Activated naive CD4-positive, alpha-beta T cell treated with anti-CD3 and anti-CD28 coated beads, Interleukin-2, amount 10 ng/mL, durations not matched to agents 7 days and 5 days (primary cell): ENCODE measurements at regions not wholly inside any gene's neighbourhood (a gene's known extent, or its start where the extent isn't known, plus 50 kb on each side); places are given as distances from the start of the nearest gene placed in this dataset.

Source experiments
- CTCF ChIA-PET: fragments of 350-600 bp; sonication (Branson Sonifier 250); formaldehyde crosslinking; loops from one replicate; lab custom pipeline; 2021; ENCODE audit warnings: antibody characterized with exemption; lab: Charles Lee
- DNase-seq: peaks from one replicate; pipeline ENCODE4 v3.0.0-alpha.2; 2020
- H3K27ac Mint-ChIP-seq: one replicate; pipeline ENCODE4 v1.8.0; 2021; ENCODE audit warnings: mild to moderate bottlenecking, moderate library complexity, mixed read lengths
- H3K27me3 Mint-ChIP-seq: one replicate; pipeline ENCODE4 v1.8.0; 2021; ENCODE audit warnings: mild to moderate bottlenecking, mixed read lengths
- H3K36me3 Mint-ChIP-seq: one replicate; pipeline ENCODE4 v1.8.0; 2021; ENCODE audit warnings: mixed read lengths
- H3K4me1 Mint-ChIP-seq: one replicate; pipeline ENCODE4 v1.8.0; 2021; ENCODE audit warnings: mixed read lengths
- H3K4me3 Mint-ChIP-seq: one replicate; pipeline ENCODE4 v1.8.0; 2021; ENCODE audit warnings: mild to moderate bottlenecking, moderate library complexity, mixed read lengths
- H3K9me3 Mint-ChIP-seq: one replicate; pipeline ENCODE4 v1.8.0; 2021; ENCODE audit warnings: mixed read lengths

GRCh38 chr22:27514601-27515523, 286.7 kb downstream of the MN1 start:
- Mint-ChIP-seq H3K27me3 (no peaks in the 10 kb centered on the region), H3K36me3 (no peaks in the 10 kb centered on the region), H3K9me3 (no peaks in the 10 kb centered on the region), H3K4me3 (no peak overlapping the region), H3K4me1 (no peaks in the 10 kb centered on the region), H3K27ac (no peak overlapping the region)
- CTCF ChIA-PET = no interaction called here
- DNase-seq = no peak

GRCh38 chr22:27517361-27518155, 284.0 kb downstream of the MN1 start:
- DNase-seq = no peak
- Mint-ChIP-seq H3K9me3 (no peaks in the 10 kb centered on the region), H3K36me3 (no peaks in the 10 kb centered on the region), H3K27ac (no peak overlapping the region), H3K4me1 (no peaks in the 10 kb centered on the region), H3K4me3 (no peak overlapping the region), H3K27me3 (no peaks in the 10 kb centered on the region)
- CTCF ChIA-PET = no interaction called here

- no peaks in the 10 kb centered on the region for H3K9me3 Mint-ChIP-seq
- no peaks in the 10 kb centered on the region for H3K4me1 Mint-ChIP-seq
- CTCF ChIA-PET = no interaction called here
- no peaks in the 10 kb centered on the region for H3K27me3 Mint-ChIP-seq
- DNase-seq = no peak
- no peak overlapping the region for H3K27ac Mint-ChIP-seq
- H3K4me3 Mint-ChIP-seq = no peak overlapping the region
- no peaks in the 10 kb centered on the region for H3K36me3 Mint-ChIP-seq
These were observed 282.8 kb downstream of the MN1 start for GRCh38 chr22:27518531-27519340.

- H3K27me3 Mint-ChIP-seq = no peaks in the 10 kb centered on the region
These were observed 277.8 kb downstream of the MN1 start for GRCh38 chr22:27523711-27524110.

GRCh38 chr22:27525711-27526110, 275.8 kb downstream of the MN1 start:
- DNase-seq = no peak
- Mint-ChIP-seq H3K9me3 (no peaks in the 10 kb centered on the region), H3K4me1 (no peaks in the 10 kb centered on the region), H3K27me3 (no peaks in the 10 kb centered on the region), H3K36me3 (no peaks in the 10 kb centered on the region), H3K27ac (no peak overlapping the region), H3K4me3 (no peak overlapping the region)
- CTCF ChIA-PET = no interaction called here

More at GRCh38 chr22:27523711-27524110, 277.8 kb downstream of the MN1 start:
- CTCF ChIA-PET = no interaction called here
- Mint-ChIP-seq H3K27ac (no peak overlapping the region), H3K4me3 (no peak overlapping the region), H3K4me1 (no peaks in the 10 kb centered on the region), H3K36me3 (no peaks in the 10 kb centered on the region), H3K9me3 (no peaks in the 10 kb centered on the region)
- DNase-seq = no peak

GRCh38 chr22:27526901-27527300, 274.7 kb downstream of the MN1 start:
- no peaks in the 10 kb centered on the region for H3K9me3 Mint-ChIP-seq
- no peak for DNase-seq
- no peaks in the 10 kb centered on the region for H3K4me1 Mint-ChIP-seq
- no peak overlapping the region for H3K4me3 Mint-ChIP-seq
- H3K36me3 Mint-ChIP-seq = no peaks in the 10 kb centered on the region
- H3K27me3 Mint-ChIP-seq = no peaks in the 10 kb centered on the region
- CTCF ChIA-PET = no interaction called here
- no peak overlapping the region for H3K27ac Mint-ChIP-seq

- DNase-seq = no peak
- Mint-ChIP-seq H3K27me3 (no peaks in the 10 kb centered on the region), H3K9me3 (no peaks in the 10 kb centered on the region)
These were observed 269.6 kb downstream of the MN1 start for GRCh38 chr22:27531782-27532530.

GRCh38 chr22:27533105-27533745, 268.3 kb downstream of the MN1 start:
- no peak overlapping the region for H3K4me3 Mint-ChIP-seq
- H3K4me1 Mint-ChIP-seq = no peaks in the 10 kb centered on the region
- no peaks in the 10 kb centered on the region for H3K9me3 Mint-ChIP-seq
- H3K27ac Mint-ChIP-seq = no peak overlapping the region
- DNase-seq = no peak
- H3K36me3 Mint-ChIP-seq = no peaks in the 10 kb centered on the region
- CTCF ChIA-PET = no interaction called here
- no peaks in the 10 kb centered on the region for H3K27me3 Mint-ChIP-seq

More at GRCh38 chr22:27531782-27532530, 269.6 kb downstream of the MN1 start:
- no peak overlapping the region for H3K27ac Mint-ChIP-seq
- CTCF ChIA-PET = no interaction called here
- no peak overlapping the region for H3K4me3 Mint-ChIP-seq
- H3K4me1 Mint-ChIP-seq = no peaks in the 10 kb centered on the region
- H3K36me3 Mint-ChIP-seq = no peaks in the 10 kb centered on the region

- H3K27ac Mint-ChIP-seq = no peak overlapping the region
- no peaks in the 10 kb centered on the region for H3K9me3 Mint-ChIP-seq
- no peaks in the 10 kb centered on the region for H3K27me3 Mint-ChIP-seq
- no peak overlapping the region for H3K4me3 Mint-ChIP-seq
- CTCF ChIA-PET = no interaction called here
- H3K4me1 Mint-ChIP-seq = no peaks in the 10 kb centered on the region
- H3K36me3 Mint-ChIP-seq = no peaks in the 10 kb centered on the region
- no peak for DNase-seq
These were observed 266.8 kb downstream of the MN1 start for GRCh38 chr22:27534720-27535125.

GRCh38 chr22:27535452-27535851, 266.1 kb downstream of the MN1 start:
- no peak for DNase-seq
- CTCF ChIA-PET = no interaction called here
- H3K4me3 Mint-ChIP-seq = no peak overlapping the region
- no peaks in the 10 kb centered on the region for H3K9me3 Mint-ChIP-seq
- no peaks in the 10 kb centered on the region for H3K27me3 Mint-ChIP-seq
- no peaks in the 10 kb centered on the region for H3K4me1 Mint-ChIP-seq
- H3K27ac Mint-ChIP-seq = no peak overlapping the region
- no peaks in the 10 kb centered on the region for H3K36me3 Mint-ChIP-seq

- H3K4me3 Mint-ChIP-seq = no peak overlapping the region
- peak overlapping the region; percentile 28 for H3K27ac Mint-ChIP-seq
- CTCF ChIA-PET = no interaction called here
- DNase-seq = no peak
- no peaks in the 10 kb centered on the region for H3K27me3 Mint-ChIP-seq
- H3K9me3 Mint-ChIP-seq = no peaks in the 10 kb centered on the region
- H3K4me1 Mint-ChIP-seq = no peaks in the 10 kb centered on the region
- no peaks in the 10 kb centered on the region for H3K36me3 Mint-ChIP-seq
These were observed 264.1 kb downstream of the MN1 start for GRCh38 chr22:27537501-27537900.

GRCh38 chr22:27538666-27539065, 262.9 kb downstream of the MN1 start:
- CTCF ChIA-PET = no interaction called here
- H3K27ac Mint-ChIP-seq = no peak overlapping the region
- H3K27me3 Mint-ChIP-seq = no peaks in the 10 kb centered on the region
- no peak for DNase-seq
- no peak overlapping the region for H3K4me3 Mint-ChIP-seq
- H3K36me3 Mint-ChIP-seq = no peaks in the 10 kb centered on the region
- H3K9me3 Mint-ChIP-seq = no peaks in the 10 kb centered on the region
- no peaks in the 10 kb centered on the region for H3K4me1 Mint-ChIP-seq

- Mint-ChIP-seq H3K9me3 (no peaks in the 10 kb centered on the region), H3K4me3 (no peak overlapping the region), H3K27ac (no peak overlapping the region), H3K27me3 (no peaks in the 10 kb centered on the region), H3K36me3 (no peaks in the 10 kb centered on the region), H3K4me1 (no peaks in the 10 kb centered on the region)
- CTCF ChIA-PET = no interaction called here
- no peak for DNase-seq
These were observed 261.3 kb downstream of the MN1 start for GRCh38 chr22:27540247-27540646.
